GM12878 (cell line): ENCODE measurements at regions not wholly inside any gene's neighbourhood (a gene's known extent, or its start where the extent isn't known, plus 50 kb on each side); places are given as distances from the start of the nearest gene placed in this dataset.

ENCODE experiments used
- ATAC-seq: fragments of 200-7000 bp; cut with Tn5 transposase; 3 replicates; pipeline ENCODE4 v1.9.1; 2020; ENCODE audit warnings: mild to moderate bottlenecking, moderate library complexity
- BruUV-seq: library from RNA; stranded (reverse); fragments of 400-500 nt; replicated peaks from 2 replicates; lab custom pipeline; 2021; lab: Mats Ljungman, UMichigan
- CTCF ChIA-PET: fragments of 300-600 bp; sonication (Branson Sonifier 250); formaldehyde crosslinking; extraction: SDS; loops from one replicate; lab custom pipeline; 2021; ENCODE audit warnings: inconsistent platforms; lab: Yijun Ruan, JAX
- POLR2A ChIA-PET: fragments of 350-600 bp; formaldehyde crosslinking; extraction: SDS; loops from one replicate; lab custom pipeline; 2021; ENCODE audit warnings: inconsistent platforms; lab: Charles Lee
- RAD21 ChIA-PET: fragments of 300-600 bp; sonication (Branson Sonifier 250); formaldehyde crosslinking; loops from one replicate; lab custom pipeline; 2023; ENCODE audit warnings: antibody characterized with exemption; ENCODE audit not compliant: unreplicated experiment; lab: Charles Lee
- SMC1A ChIA-PET: fragments of 300-600 bp; sonication (Branson Sonifier 250); formaldehyde crosslinking; loops from one replicate; lab custom pipeline; 2023; ENCODE audit not compliant: unreplicated experiment, uncharacterized antibody; lab: Charles Lee
- DNase-seq: peaks from one replicate; pipeline ENCODE4 v3.0.0-alpha.2; 2011; ENCODE audit warnings: low read depth, low spot score
- FAIRE-seq: peaks from 3 replicates; lab custom pipeline; 2011; peaks lifted over from hg19 to GRCh38; lab: Jason Lieb, UNC
- H2AFZ ChIP-seq: 2 replicates; pipeline ENCODE4 v1.6.0; 2011; ENCODE audit warnings: low read depth, low read length, control low read depth; ENCODE audit not compliant: control insufficient read depth
- H3K27ac ChIP-seq: 2 replicates; pipeline ENCODE4 v1.5.1; 2011; ENCODE audit warnings: control low read depth; ENCODE audit not compliant: control insufficient read depth, insufficient read depth
- H3K27me3 ChIP-seq, 2 experiments: replicated peaks in 1 of 2; 2 replicates each; pipeline versions ENCODE4 v1.6.0 to v1.6.1; 2011; ENCODE audit warnings: low read length in 1 of 2; ENCODE audit not compliant: control insufficient read depth in 2 of 2, insufficient read depth in 2 of 2
- H3K36me3 ChIP-seq, 2 experiments: 2 replicates each; pipeline ENCODE4 v1.5.1; 2011; ENCODE audit warnings: low read length in 1 of 2; ENCODE audit not compliant: control insufficient read depth in 2 of 2, insufficient read depth in 2 of 2
- H3K4me1 ChIP-seq: 2 replicates; pipeline ENCODE4 v1.6.1; 2011; ENCODE audit warnings: mild to moderate bottlenecking, low read length, moderate library complexity, mixed read lengths; ENCODE audit not compliant: control insufficient read depth, insufficient read depth
- H3K4me2 ChIP-seq: 2 replicates; pipeline ENCODE4 v1.6.0; 2011; ENCODE audit warnings: control low read depth; ENCODE audit not compliant: control insufficient read depth, insufficient read depth
- H3K4me3 ChIP-seq: fragments of 200-600 bp; sonication (generic); 2 replicates; pipeline ENCODE4 v1.5.1; 2016
- H3K79me2 ChIP-seq: 2 replicates; pipeline ENCODE4 v1.6.0; 2011; ENCODE audit warnings: low read length; ENCODE audit not compliant: control insufficient read depth, insufficient read depth
- H3K9ac ChIP-seq: 2 replicates; pipeline ENCODE4 v1.8.0; 2011; ENCODE audit warnings: low read length, control low read depth, mixed read lengths; ENCODE audit not compliant: control insufficient read depth, insufficient read depth
- H3K9me3 ChIP-seq: replicated peaks from 3 replicates; pipeline ENCODE4 v1.5.1; 2011; ENCODE audit warnings: mild to moderate bottlenecking, low read length; ENCODE audit not compliant: control insufficient read depth, insufficient read depth
- H4K20me1 ChIP-seq: 2 replicates; pipeline ENCODE4 v1.6.0; 2011; ENCODE audit not compliant: control insufficient read depth, insufficient read depth
- BHLHE40 ChIP-seq, 2 experiments: fragments of 450-650 bp in 1 of 2; IDR thresholded peaks; 2 replicates each; pipeline ENCODE4 v1.6.1; 2011 to 2017; ENCODE audit warnings: low read depth in 2 of 2, borderline replicate concordance in 1 of 2, improper control_type of control experiment in 1 of 2, low read length in 1 of 2, mild to moderate bottlenecking in 1 of 2
- HDAC2 ChIP-seq: fragments of 200-600 bp; sonication (generic); IDR thresholded peaks from 2 replicates; pipeline ENCODE4 v1.6.1; 2017
- RCOR1 ChIP-seq: conservative IDR thresholded peaks from 2 replicates; pipeline ENCODE4 v1.6.1; 2012; ENCODE audit warnings: low read depth, low read length, improper control_type of control experiment
- TCF12 ChIP-seq: IDR thresholded peaks from 2 replicates; pipeline ENCODE4 v1.6.1; 2011; ENCODE audit warnings: low read depth, mild to moderate bottlenecking, low read length
- WGBS: methylation state at CpG from one replicate; pipeline ENCODE4 v1.1.6; 2016; ENCODE audit warnings: low lambda C conversion rate; ENCODE audit not compliant: insufficient replicate concordance, insufficient coverage; ENCODE audit errors: missing lambda C conversion rate; 5-methylcytosine and 5-hydroxymethylcytosine counted together
- in situ Hi-C: fragments of 300-500 bp; cut with MboI; formaldehyde crosslinking; loops from 9 replicates; pipeline ENCODE4 v1.14.3; 2018; ENCODE audit warnings: mixed read lengths
- intact Hi-C: fragments of 100-400 bp; cut with micrococcal nuclease; formaldehyde crosslinking; loops from one replicate; pipeline ENCODE4 v1.14.2; 2022; ENCODE audit not compliant: unreplicated experiment
- TF ChIP-seq, protein P1 (sequence below): fragments of 450-650 bp; IDR thresholded peaks from 2 replicates; pipeline ENCODE4 v1.6.1; 2017; ENCODE audit warnings: mild to moderate bottlenecking, moderate library complexity

DNA sequence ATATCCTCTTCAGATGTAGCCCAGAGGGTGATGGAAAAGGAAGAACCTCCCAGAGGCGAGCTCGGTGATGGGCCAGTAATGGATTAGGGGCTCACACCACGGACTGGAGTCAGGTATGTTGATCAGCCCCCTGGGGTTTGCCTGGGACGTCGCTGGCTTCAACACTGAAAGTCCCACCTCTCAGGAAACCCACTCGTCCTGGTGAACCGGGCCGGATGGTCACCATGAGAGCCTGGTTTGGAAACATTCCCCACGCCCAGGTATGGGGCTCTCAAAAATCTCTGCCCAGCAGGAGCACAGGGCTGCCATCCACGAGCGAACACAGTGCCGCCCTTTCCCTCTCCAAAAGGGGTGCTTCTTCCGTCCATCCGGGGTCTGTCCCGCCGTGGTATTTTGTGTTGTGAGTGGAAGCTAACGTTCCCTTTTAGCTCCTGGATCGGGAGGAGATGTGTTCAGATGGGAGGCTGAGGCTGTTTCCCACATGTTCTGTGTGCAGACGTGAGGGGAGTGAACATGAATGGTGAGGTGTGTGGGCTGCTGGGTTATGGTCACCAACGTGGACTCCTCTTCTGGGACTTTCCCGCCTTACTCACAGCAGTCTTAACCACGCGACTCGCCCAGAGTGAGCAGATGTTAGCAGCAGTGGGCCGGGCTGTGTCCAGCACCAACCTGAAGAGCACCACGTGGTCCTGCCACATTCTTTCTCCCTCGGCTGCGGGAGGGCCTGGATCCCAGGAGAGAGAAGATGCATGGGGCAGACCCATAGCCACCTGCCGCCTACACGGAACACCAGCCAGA is 139.2 kb downstream of the KIF26A start:
- H3K27me3 ChIP-seq: no peaks in the 10 kb centered on the region
- RAD21 ChIA-PET: no interaction called here
- 33% methylated on average over 30 of the region's 30 CpGs for WGBS
- H2AFZ ChIP-seq: no peak overlapping the region
- no TSS peak for BruUV-seq
- TF ChIP-seq, protein P1, sequence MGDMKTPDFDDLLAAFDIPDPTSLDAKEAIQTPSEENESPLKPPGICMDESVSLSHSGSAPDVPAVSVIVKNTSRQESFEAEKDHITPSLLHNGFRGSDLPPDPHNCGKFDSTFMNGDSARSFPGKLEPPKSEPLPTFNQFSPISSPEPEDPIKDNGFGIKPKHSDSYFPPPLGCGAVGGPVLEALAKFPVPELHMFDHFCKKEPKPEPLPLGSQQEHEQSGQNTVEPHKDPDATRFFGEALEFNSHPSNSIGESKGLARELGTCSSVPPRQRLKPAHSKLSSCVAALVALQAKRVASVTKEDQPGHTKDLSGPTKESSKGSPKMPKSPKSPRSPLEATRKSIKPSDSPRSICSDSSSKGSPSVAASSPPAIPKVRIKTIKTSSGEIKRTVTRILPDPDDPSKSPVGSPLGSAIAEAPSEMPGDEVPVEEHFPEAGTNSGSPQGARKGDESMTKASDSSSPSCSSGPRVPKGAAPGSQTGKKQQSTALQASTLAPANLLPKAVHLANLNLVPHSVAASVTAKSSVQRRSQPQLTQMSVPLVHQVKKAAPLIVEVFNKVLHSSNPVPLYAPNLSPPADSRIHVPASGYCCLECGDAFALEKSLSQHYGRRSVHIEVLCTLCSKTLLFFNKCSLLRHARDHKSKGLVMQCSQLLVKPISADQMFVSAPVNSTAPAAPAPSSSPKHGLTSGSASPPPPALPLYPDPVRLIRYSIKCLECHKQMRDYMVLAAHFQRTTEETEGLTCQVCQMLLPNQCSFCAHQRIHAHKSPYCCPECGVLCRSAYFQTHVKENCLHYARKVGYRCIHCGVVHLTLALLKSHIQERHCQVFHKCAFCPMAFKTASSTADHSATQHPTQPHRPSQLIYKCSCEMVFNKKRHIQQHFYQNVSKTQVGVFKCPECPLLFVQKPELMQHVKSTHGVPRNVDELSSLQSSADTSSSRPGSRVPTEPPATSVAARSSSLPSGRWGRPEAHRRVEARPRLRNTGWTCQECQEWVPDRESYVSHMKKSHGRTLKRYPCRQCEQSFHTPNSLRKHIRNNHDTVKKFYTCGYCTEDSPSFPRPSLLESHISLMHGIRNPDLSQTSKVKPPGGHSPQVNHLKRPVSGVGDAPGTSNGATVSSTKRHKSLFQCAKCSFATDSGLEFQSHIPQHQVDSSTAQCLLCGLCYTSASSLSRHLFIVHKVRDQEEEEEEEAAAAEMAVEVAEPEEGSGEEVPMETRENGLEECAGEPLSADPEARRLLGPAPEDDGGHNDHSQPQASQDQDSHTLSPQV: no peak
- no peak for TF ChIP-seq TCF12
- TF ChIP-seq HDAC2: no peak
- TF ChIP-seq RCOR1: no peak
- TF ChIP-seq BHLHE40 (IDR thresholded peaks at IDR 0.05; ENCODE audit: borderline replicate concordance in 1 of 2, low read depth in 2 of 2, low read length in 1 of 2): no peak
- CTCF ChIA-PET: interaction anchor here (0.6 kb wide), 1 partner anchor 85 kb away, joined by 3 read pairs; no protein-coding TSS in a partner anchor
- no peak overlapping the region for H3K27ac ChIP-seq
- no peak overlapping the region for H3K9ac ChIP-seq
- in situ Hi-C loops: no loop called here
- no peak overlapping the region for H3K4me2 ChIP-seq
- SMC1A ChIA-PET: no interaction called here
- FAIRE-seq: no peak
- no peaks in the 10 kb centered on the region for H3K79me2 ChIP-seq
- intact Hi-C loops: no loop called here
- no peaks in the 10 kb centered on the region for H3K4me1 ChIP-seq
- POLR2A ChIA-PET: no interaction called here
- no peaks in the 10 kb centered on the region for H3K9me3 ChIP-seq
- DNase-seq: no peak
- no peak overlapping the region for H3K4me3 ChIP-seq
- H3K36me3 ChIP-seq: no peaks in the 10 kb centered on the region
- no peak for ATAC-seq
- no peaks in the 10 kb centered on the region for H4K20me1 ChIP-seq
